Erythroblast (primary cell): ENCODE measurements at regions not wholly inside any gene's neighbourhood (a gene's known extent, or its start where the extent isn't known, plus 50 kb on each side); places are given as distances from the start of the nearest gene placed in this dataset.

Experiments used
- GATA1 ChIP-seq: IDR thresholded peaks from 2 replicates; pipeline ENCODE4 v1.6.1; 2011; ENCODE audit warnings: low read depth, mild to moderate bottlenecking, control low read depth, low read length, moderate library complexity
- POLR2A ChIP-seq: IDR thresholded peaks from 2 replicates; pipeline ENCODE4 v1.6.1; 2011; ENCODE audit warnings: mild to moderate bottlenecking, low read length

DNA sequence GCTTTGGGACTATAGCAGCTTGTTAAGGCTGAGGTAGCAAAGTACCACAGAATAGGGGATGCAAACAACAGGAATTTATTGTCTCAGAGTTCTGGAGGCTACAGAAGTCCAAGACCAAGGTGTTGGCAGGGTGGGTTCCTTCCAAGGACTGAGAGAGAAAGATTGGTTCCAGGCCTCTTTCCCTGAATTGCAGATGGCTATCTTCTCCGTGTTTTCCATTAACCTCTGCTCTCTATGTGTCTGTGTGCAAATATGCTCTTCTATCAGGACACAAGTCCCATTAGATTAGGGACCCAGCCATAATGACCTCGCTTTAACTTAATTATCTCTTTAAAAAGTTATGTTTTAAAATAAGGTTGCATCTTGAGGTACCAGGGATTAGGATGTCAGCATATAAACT, 1732.9 kb upstream of the SLC10A2 start:
- no peak for TF ChIP-seq POLR2A
- no peak for TF ChIP-seq GATA1
